PFSK-1 (cell line): ENCODE measurements at regions not wholly inside any gene's neighbourhood (a gene's known extent, or its start where the extent isn't known, plus 50 kb on each side); places are given as distances from the start of the nearest gene placed in this dataset.

ENCODE experiments used
- FOXP2 ChIP-seq: optimal IDR thresholded peaks from 2 replicates; pipeline ENCODE3; 2011; ENCODE audit warnings: borderline replicate concordance, control low read depth, inconsistent platforms; ENCODE audit not compliant: insufficient read depth; ENCODE audit errors: extremely low read length, extremely low read depth
- POLR2AphosphoS5 ChIP-seq: IDR thresholded peaks from 2 replicates; pipeline ENCODE4 v1.6.1; 2012; ENCODE audit warnings: low read depth, mild to moderate bottlenecking, control low read depth, low read length, moderate library complexity
- SIN3A ChIP-seq: IDR thresholded peaks from 2 replicates; pipeline ENCODE4 v1.6.1; 2012; ENCODE audit warnings: mild to moderate bottlenecking, low read length, moderate library complexity, borderline replicate concordance; ENCODE audit not compliant: insufficient read depth
- TAF1 ChIP-seq: IDR thresholded peaks from 2 replicates; pipeline ENCODE4 v1.6.1; 2012; ENCODE audit warnings: low read length, control low read depth, borderline replicate concordance; ENCODE audit not compliant: insufficient read depth
- TF ChIP-seq, protein P1 (sequence below), 2 experiments: IDR thresholded peaks; 2 replicates each; pipeline versions ENCODE4 v1.6.1 to v1.8.0; 2011 to 2012; ENCODE audit warnings: low read depth in 2 of 2, low read length in 2 of 2, control low read depth in 1 of 2, inconsistent platforms in 1 of 2, mild to moderate bottlenecking in 1 of 2, moderate library complexity in 1 of 2; ENCODE audit not compliant: insufficient read depth in 1 of 2

DNA sequence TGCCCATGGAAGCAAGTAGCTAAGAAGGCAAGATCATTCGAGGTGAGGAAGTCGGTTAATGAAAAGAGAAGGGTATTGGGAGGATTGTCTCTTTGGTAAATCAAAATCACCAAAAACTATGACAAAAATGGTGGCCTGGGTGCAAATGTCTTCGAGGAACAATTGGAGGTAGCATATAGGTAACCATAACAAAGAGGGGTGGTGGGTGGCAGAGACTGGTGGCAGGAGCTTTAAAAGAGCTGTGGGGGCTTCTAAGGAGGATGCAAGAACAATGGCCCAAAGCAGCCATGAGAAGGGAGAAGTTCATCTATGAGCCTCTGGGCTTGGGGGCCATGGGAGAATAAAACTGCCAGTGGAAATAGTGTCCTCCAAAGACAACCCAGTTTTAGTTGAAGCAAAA is 172.2 kb upstream of the PDE1C start:
- TF ChIP-seq FOXP2 (no peak), SIN3A (no peak), POLR2AphosphoS5 (no peak), TAF1 (no peak)
- TF ChIP-seq, protein P1, sequence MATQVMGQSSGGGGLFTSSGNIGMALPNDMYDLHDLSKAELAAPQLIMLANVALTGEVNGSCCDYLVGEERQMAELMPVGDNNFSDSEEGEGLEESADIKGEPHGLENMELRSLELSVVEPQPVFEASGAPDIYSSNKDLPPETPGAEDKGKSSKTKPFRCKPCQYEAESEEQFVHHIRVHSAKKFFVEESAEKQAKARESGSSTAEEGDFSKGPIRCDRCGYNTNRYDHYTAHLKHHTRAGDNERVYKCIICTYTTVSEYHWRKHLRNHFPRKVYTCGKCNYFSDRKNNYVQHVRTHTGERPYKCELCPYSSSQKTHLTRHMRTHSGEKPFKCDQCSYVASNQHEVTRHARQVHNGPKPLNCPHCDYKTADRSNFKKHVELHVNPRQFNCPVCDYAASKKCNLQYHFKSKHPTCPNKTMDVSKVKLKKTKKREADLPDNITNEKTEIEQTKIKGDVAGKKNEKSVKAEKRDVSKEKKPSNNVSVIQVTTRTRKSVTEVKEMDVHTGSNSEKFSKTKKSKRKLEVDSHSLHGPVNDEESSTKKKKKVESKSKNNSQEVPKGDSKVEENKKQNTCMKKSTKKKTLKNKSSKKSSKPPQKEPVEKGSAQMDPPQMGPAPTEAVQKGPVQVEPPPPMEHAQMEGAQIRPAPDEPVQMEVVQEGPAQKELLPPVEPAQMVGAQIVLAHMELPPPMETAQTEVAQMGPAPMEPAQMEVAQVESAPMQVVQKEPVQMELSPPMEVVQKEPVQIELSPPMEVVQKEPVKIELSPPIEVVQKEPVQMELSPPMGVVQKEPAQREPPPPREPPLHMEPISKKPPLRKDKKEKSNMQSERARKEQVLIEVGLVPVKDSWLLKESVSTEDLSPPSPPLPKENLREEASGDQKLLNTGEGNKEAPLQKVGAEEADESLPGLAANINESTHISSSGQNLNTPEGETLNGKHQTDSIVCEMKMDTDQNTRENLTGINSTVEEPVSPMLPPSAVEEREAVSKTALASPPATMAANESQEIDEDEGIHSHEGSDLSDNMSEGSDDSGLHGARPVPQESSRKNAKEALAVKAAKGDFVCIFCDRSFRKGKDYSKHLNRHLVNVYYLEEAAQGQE (IDR thresholded peaks at IDR 0.05; ENCODE audit: insufficient read depth in 1 of 2, low read depth in 2 of 2, low read length in 2 of 2) = no peak

DNA sequence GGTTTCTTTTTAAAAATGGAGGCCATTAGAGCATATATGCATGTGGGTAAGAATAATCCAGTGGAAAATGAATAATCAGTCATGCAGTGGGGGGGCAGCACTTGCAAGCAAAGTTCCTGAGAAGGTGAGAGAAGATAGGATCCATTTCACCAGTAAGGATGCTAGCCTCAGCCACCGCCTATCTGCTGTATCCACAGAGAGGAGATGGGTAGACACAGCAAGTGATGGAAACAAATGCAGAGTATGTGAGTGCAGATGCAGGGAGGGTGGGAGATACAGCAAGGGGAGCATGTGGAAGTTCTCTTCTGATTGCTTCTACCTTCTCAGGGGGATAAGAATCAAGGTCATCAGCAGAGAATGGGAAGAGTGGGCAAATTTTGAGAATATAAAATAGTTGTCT is 171.4 kb upstream of the PDE1C start:
- TF ChIP-seq TAF1 (no peak), POLR2AphosphoS5 (no peak), SIN3A (no peak), FOXP2 (no peak)
- TF ChIP-seq, protein P1 (IDR thresholded peaks at IDR 0.05; ENCODE audit: insufficient read depth in 1 of 2, low read depth in 2 of 2, low read length in 2 of 2) = no peak

DNA sequence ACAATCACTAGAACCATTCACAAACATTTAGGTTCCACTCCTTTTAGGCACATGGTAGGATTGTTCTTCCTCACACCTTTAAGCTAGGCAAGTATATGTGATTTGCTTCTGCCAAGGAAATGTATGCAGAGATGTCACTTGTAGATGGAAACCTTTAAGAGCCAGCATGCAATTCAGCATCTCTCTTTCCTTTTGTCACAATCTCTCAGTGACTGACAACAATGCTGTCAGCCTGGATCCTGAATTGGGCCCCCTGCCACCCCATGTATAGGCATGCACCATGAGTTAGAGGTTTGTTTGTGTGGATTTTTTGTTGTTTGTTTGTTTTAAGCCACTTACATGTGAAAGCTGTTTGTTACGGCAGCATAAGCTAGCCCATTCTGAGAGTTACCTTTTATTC is 169.6 kb upstream of the PDE1C start:
- TF ChIP-seq, protein P1 (IDR thresholded peaks at IDR 0.05; ENCODE audit: insufficient read depth in 1 of 2, low read depth in 2 of 2, low read length in 2 of 2) = no peak
- TF ChIP-seq SIN3A = no peak
- TF ChIP-seq TAF1 = no peak

DNA sequence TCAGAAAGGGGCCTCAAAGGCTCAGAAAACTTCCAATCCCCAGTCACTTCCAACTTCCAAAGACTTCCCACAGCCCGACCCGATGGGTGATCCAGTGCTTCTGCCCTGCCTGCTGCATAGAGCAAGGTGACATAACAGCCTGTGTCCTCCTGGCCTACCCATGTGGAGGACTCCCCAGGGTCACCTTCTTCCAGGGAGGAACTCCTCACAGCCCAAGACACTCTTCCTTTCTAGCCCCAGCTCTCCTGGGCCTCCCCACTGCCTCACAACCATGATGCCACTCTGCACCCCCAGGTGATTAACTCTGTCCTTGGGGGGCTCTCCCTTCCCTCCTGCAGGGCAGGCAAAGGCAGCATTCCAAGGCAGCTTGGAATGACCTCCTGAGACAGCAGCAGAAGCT is 158.4 kb upstream of the PDE1C start:
- TF ChIP-seq, protein P1 (IDR thresholded peaks at IDR 0.05; ENCODE audit: insufficient read depth in 1 of 2, low read depth in 2 of 2, low read length in 2 of 2) = no peak
- TF ChIP-seq FOXP2 = no peak
- no peak for TF ChIP-seq POLR2AphosphoS5
- no peak for TF ChIP-seq SIN3A
- no peak for TF ChIP-seq TAF1

DNA sequence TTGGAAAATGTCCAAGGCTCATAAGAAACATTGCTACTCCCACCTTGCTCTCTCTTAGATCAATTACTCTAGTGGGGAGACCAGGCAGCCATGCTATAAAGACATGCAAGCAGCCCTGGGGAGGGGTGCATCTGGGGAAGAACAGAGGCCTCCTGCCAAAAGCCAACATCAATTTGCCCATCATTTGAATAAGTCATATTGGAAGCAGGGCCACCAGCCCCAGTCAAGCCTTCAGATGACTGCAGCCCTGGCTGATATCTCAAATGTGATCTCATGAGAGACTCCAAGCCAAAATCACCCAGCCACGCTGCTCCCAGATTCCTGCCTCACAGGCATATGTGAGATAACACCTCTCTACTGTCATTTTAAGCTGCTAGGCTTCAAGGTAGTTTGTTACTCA is 157.5 kb upstream of the PDE1C start:
- TF ChIP-seq FOXP2 (no peak), TAF1 (no peak), SIN3A (no peak), POLR2AphosphoS5 (no peak)
- TF ChIP-seq, protein P1 (IDR thresholded peaks at IDR 0.05; ENCODE audit: insufficient read depth in 1 of 2, low read depth in 2 of 2, low read length in 2 of 2) = no peak
